GM12801 (cell line): ENCODE measurements at regions not wholly inside any gene's neighbourhood (a gene's known extent, or its start where the extent isn't known, plus 50 kb on each side); places are given as distances from the start of the nearest gene placed in this dataset.

Experiments
- TF ChIP-seq, protein P1 (sequence below): IDR thresholded peaks from one replicate; pipeline ENCODE4 v1.5.1; 2011; ENCODE audit warnings: control low read depth; ENCODE audit not compliant: insufficient read length; ENCODE audit errors: extremely low read depth

GRCh38 chr2:42859006-42859552 is 66.7 kb upstream of the HAAO start:
- TF ChIP-seq, protein P1, sequence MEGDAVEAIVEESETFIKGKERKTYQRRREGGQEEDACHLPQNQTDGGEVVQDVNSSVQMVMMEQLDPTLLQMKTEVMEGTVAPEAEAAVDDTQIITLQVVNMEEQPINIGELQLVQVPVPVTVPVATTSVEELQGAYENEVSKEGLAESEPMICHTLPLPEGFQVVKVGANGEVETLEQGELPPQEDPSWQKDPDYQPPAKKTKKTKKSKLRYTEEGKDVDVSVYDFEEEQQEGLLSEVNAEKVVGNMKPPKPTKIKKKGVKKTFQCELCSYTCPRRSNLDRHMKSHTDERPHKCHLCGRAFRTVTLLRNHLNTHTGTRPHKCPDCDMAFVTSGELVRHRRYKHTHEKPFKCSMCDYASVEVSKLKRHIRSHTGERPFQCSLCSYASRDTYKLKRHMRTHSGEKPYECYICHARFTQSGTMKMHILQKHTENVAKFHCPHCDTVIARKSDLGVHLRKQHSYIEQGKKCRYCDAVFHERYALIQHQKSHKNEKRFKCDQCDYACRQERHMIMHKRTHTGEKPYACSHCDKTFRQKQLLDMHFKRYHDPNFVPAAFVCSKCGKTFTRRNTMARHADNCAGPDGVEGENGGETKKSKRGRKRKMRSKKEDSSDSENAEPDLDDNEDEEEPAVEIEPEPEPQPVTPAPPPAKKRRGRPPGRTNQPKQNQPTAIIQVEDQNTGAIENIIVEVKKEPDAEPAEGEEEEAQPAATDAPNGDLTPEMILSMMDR: peak; percentile 95

- TF ChIP-seq, protein P1: no peak
Observed at GRCh38 chr2:42858140-42859005, 66.0 kb upstream of the HAAO start.

DNA sequence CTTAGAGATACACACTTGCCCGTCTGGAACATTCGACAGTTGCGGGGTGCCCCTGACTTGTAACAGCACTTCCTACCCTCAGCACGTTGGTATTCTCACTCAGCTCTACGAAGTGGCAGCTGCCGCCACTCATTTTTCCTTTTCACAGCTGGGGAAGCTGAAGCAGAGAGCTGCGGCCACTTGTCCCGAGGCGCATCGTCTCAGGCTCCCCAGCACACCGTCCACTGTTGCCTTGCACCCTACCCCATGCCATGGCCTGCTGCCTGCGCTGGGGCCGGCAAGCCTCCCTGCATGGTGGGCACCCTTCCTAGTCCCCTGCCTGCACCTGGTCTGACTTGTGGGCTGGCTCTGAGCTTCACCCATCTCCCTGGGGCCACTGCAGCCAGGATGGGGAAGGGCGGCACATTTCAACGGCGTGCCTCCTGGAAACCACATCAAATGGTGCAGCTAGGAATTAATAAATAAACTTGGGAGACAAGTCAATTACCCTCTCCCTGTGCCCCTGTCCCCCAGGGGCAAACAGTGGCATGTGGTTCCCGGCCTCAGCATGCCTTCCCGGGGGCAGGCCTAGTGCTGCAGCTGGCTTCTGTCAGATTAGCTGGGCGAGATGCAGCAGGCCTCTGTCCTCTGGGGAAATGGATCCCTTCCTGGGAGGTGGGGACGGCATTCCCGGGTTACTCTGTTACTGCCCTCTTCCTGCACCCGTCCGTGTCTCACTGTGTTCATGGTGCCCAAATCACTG is 64.7 kb upstream of the HAAO start:
- TF ChIP-seq, protein P1: no peak

DNA sequence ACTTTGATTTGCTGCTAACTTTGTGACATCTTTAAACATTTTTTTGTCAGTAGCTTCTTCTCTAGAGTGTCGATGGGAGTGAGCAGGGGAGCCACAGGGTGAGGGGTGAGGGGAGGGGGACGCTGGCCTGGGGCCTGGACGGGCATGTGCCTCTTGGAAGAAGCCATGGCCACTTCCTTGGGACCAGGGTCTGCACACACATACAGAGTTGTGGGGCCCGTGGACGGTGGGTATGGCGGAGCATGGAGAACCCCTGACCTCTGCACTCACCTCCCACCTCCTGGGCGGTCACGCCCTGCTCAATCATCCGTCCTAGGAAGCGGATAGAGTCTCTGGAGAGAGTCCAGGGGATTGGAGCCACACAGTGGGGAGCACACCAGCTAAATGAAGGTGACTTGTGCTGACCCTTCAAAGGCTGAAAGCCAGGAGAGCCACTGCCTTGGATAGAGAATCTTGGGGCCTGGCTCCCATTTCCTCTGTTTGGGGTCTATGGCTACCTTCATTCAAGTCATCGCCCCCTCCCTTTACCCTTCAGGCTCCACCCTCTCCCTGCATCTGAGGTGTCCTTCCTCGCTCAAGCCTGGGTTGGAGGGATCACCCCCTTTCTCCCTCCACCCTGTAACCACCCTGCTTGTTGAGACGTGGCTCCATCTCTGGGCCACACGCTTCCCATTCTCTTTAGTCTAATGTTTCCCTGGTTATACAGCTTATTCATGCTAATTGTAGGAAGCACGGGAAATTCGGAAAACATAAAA is 63.9 kb upstream of the HAAO start:
- TF ChIP-seq, protein P1: no peak

DNA sequence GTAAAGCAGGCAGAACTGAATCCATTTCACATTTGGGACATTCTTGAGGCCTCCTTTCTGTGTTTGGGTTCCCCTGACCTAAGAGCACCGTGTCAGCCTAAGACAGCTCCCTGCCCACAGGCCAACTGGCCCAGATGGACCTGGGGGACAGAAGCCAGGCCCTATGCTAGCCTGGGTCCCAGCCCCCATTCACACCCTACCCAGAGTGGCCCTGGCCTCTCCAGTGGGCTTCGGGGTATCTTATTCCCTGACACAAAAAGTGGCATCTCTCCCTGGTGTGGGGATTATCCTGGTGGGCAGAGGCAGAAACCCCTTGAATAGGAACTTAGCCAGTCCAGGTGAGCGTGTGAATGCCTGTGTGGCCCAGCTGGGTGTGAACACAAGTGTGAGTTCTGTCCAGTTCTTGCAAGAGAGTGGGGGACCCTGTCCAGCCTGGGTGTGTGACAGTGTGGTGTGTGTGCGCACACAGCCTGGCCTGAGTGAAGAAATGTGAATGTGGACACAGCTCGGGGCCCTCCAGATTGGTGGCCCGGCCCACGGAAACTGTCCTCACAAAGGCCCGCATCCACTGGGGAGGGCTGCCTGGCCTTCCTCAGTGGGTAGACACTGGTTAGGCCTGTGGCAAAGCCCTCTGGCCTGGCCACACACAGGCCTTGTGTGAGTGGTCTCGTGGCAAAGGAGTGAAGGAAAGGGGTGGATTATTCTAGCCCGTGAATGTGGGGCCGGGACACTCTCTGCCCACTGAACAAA is 63.0 kb upstream of the HAAO start:
- TF ChIP-seq, protein P1: no peak

GRCh38 chr2:42854207-42854818 is 61.9 kb upstream of the HAAO start:
- TF ChIP-seq, protein P1: no peak
